Left colon (tissue), 2 donors: ENCODE measurements at regions not wholly inside any gene's neighbourhood (a gene's known extent, or its start where the extent isn't known, plus 50 kb on each side); places are given as distances from the start of the nearest gene placed in this dataset.

ENCODE experiments used
- ATAC-seq: fragments of 200-7000 bp; cut with Tn5 transposase; one replicate; pipeline ENCODE4 v1.9.1; 2020; ENCODE audit warnings: mild to moderate bottlenecking, moderate library complexity
- DNase-seq, 2 donors: peaks; one replicate each; pipeline ENCODE4 v3.0.0-alpha.2; 2020
- intact Hi-C, 2 donors: fragments of 100-400 bp; cut with DNase I in 1 of 2; cut with micrococcal nuclease in 1 of 2; formaldehyde crosslinking; loops; one replicate each; pipeline versions ENCODE4 v1.11.2 to v1.14.0; 2022; cut with DNase I, micrococcal nuclease
- donor health status: DM: no; HTN: no; CAD: no.
- donor health status: DM: yes; HTN: yes; CAD: no.

- DNase-seq (peak in 1 of 2 donors; percentile 33), ATAC-seq (no peak)
- intact Hi-C loops = no loop called here
Observed at GRCh38 chr11:45031912-45032519, 81.3 kb upstream of the TP53I11 start.

- DNase-seq = no peak
- no peak for ATAC-seq
- intact Hi-C loops = no loop called here
Observed at GRCh38 chr11:45035413-45035812, 84.7 kb upstream of the TP53I11 start.

GRCh38 chr11:45036010-45036409 is 85.3 kb upstream of the TP53I11 start:
- DNase-seq = no peak
- intact Hi-C loops = no loop called here
- ATAC-seq = no peak

DNA sequence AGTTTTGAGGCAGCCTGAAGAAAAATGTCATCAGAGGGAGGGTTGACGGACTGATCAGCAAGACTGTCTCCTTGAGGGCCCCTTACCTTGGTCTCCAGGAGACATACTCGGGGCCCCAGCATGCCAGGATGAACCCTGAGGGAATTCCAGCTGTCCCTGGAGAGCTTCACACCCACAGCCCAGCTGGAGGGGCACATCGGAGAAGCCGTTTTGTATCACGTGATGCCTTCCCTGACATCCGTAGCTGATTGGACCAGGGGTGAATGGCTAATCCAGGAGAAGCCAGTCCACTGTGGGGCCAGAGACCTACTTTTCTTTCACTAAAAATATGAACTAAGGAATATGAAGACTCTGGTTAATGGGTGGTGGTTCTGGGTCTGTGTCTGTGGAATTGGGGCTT is 86.0 kb upstream of the TP53I11 start:
- DNase-seq (no peak), ATAC-seq (no peak)
- intact Hi-C loops = no loop called here

GRCh38 chr11:45037434-45038005 is 86.8 kb upstream of the TP53I11 start:
- intact Hi-C loops = no loop called here
- DNase-seq (no peak), ATAC-seq (no peak)

- intact Hi-C loops = no loop called here
- ATAC-seq (no peak), DNase-seq (no peak)
Observed at GRCh38 chr11:45038923-45039322, 88.2 kb upstream of the TP53I11 start.

- DNase-seq = no peak
- intact Hi-C loops = no loop called here
- ATAC-seq = no peak
Observed at GRCh38 chr11:45041596-45041995, 90.9 kb upstream of the TP53I11 start.

- ATAC-seq (no peak), DNase-seq (no peak)
- intact Hi-C loops = no loop called here
Observed at GRCh38 chr11:45042560-45042959, 91.9 kb upstream of the TP53I11 start.

DNA sequence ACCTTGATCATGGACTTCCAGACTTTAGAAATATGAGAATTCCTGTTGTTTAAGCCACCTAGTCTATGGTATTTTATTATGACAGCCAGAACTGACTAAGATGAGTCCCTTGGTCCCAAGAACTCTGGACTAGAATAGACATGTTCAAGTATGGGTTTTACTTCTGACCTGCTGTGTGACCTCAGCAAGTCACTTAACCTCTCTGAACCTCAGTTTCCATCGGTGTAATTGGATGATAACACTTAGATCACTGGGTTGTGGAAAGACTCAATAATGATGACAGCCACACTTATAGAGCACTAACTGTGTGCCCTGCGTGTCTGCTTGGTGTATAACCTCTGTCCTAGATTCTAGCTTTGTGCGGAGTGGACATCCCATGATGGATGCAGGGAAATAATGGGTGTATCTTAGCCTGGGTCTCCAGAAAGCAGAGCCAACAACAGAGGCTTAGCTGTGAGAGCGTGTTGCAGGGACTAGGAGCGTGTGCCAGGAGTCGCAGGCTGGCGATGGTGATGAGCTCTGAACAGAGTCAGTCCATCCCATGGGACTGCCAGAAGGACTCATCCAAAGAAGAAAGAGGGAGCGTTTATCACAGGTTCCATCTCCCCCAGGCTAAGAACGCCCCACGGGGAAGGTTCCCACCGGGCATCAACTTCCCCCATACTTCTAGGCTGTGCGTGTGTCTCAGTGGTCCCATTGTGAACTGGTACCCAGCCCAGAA is 93.2 kb upstream of the TP53I11 start:
- intact Hi-C loops = no loop called here
- DNase-seq (no peak), ATAC-seq (no peak)

DNA sequence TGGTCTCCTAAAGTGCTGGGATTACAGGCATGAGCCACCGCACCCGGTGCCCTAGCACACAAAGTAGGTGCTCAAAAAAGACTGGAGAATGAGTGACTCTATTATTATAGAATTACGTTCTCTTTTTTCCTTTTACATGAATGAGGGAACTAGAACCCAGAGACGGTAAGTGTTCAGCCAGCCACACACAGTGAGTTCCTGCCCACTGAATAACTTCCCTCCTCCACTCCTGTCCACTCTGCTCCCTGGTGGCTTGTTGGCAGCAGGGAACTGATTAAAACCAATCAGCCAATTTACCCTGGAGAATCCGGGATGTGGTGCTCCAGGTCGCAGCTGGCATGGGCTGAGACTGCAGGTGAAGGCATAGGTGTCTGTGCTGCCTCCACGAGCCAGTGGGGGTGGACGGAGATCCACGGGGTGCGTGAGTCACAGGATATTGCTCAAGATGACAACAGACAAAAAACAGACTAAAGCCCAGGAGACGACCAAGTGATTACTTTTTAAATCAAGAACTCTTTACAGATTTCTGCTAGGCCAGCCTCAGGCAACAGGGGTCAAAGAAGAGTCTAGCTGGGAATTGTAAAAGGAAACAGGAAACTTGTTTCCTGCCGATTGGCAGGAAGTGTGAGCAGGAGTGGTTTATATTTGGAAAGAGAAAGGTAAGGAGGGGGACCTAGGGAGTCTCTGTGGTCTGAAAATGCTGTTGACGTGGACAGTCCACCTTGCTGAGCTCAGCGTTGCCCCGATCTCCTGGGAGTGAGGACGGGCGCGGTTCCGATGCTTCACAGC is 95.2 kb upstream of the TP53I11 start:
- ATAC-seq (peak; percentile 42), DNase-seq (no peak)
- intact Hi-C loops = no loop called here

DNA sequence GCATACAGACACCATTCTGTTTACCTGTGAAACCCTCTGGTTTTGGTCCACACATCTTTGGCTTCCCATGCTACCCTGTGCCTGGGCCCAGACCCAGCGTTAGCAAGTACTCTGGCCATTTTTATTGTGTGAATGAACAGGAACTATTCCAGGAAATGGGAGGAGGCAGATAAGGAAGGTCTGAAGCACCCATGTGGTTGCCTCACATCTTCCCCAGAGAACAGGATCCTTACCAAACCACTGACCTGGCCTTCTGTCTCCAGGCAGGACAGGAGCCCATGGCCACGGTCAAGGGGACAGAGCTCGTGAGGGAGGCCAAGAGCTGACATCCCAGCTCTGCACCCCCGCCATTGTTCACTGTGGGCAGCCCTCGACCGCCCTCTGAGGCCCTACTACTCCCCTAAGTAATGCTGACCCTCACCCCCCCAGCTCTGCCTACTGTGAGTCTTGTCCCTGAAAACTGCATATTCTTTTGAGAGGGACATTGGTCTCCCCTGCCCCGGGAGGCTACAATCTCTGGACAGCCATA is 97.7 kb upstream of the TP53I11 start:
- intact Hi-C loops = no loop called here
- DNase-seq = no peak
- no peak for ATAC-seq

- intact Hi-C loops = no loop called here
- no peak for ATAC-seq
- DNase-seq = no peak
Observed at GRCh38 chr11:45048870-45049691, 97.4 kb upstream of the PRDM11 start.

- ATAC-seq (no peak), DNase-seq (no peak)
- intact Hi-C loops = no loop called here
Observed at GRCh38 chr11:45050111-45050510, 96.3 kb upstream of the PRDM11 start.

GRCh38 chr11:45051621-45052020 is 94.8 kb upstream of the PRDM11 start:
- ATAC-seq = no peak
- no peak for DNase-seq
- intact Hi-C loops = no loop called here

- ATAC-seq (no peak), DNase-seq (no peak)
- intact Hi-C loops = no loop called here
Observed at GRCh38 chr11:45052361-45052760, 94.1 kb upstream of the PRDM11 start.

DNA sequence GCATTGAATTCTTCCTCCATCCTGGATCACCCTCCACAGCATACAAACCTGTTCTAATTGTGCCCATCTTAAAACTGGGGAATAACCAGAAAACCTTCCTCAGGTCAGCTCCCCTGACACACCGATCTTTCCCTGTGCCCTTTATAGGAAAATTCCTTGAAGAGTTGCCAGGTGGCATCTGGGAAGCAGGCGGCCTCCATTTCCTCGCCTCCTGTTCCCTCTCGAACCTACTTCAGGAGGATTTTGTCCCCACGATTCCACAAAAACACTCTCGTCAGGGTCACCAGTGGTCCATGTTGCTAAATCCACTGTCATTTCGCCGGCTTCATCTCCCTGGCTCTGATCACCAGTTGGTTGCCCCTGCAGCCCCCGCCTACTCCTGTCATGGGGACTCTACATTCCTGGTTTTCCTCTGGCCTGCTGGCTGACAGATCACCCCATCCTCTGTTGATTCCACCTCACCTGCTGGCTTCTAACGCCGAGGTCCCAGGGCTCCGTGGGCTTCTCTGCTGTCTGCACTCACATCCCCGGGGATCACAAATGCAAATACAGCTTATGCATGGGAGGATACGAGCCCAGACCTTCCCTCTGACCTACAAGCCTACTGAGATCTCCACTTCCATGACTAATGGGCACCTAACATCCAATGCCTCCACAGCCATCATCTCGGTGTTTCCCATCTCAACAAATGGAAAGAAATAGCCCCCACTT is 92.5 kb upstream of the PRDM11 start:
- DNase-seq = no peak
- intact Hi-C loops = no loop called here
- no peak for ATAC-seq

DNA sequence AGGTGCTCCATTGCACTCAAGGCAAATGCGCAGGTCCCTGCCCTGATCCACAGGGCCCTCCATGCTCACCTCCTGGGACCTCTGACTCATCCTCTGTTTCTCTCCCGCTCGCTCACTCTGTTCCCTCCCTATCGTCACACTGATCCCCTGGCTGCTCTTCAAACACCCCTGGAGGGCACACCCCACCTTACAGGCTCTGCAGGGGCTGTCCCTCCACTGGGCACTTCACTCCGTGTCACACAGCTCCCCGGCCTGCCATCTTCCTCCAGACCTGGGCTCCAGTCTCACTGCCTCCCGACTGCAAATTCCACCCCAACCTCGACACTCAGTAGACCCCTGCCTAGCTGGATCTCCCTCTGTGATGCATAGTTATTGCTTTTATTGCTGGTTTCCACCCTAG is 91.5 kb upstream of the PRDM11 start:
- ATAC-seq (no peak), DNase-seq (no peak)
- intact Hi-C loops = no loop called here

- intact Hi-C loops = no loop called here
- DNase-seq (no peak), ATAC-seq (no peak)
Observed at GRCh38 chr11:45056529-45056928, 89.9 kb upstream of the PRDM11 start.
